ENCODE measurements at regions not wholly inside any gene's neighbourhood (a gene's known extent, or its start where the extent isn't known, plus 50 kb on each side); places are given as distances from the start of the nearest gene placed in this dataset.

DNA sequence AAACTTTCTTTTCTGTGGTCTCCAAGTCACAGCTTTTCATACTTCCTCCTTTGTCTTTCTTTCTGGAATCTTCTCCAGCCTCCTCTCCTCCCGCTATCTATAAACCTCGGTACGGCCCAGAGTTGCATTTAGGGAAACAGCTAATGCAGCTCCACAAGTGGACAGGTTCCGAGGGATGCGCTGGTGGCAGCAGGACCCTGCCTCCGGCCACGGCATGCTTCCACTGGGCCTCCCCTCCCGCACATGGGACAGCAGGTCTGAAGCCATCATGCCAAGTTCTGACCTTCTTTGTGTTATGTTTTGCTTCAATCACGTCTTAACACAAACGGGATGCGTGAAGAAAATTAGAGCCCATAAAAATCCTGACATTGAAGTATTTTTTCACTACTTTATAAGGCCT is 136.9 kb downstream of the IRX2 start:
- H3K36me3 ChIP-seq (ENCODE audit: control insufficient read depth in 2 of 4, insufficient read depth in 4 of 4, low read length in 3 of 4): no peaks in the 10 kb centered on the region
- FAIRE-seq (no peak), DNase-seq (ENCODE audit: low read depth in 1 of 2, low spot score in 2 of 2) (no peak)
- no peak overlapping the region for H4K8ac ChIP-seq (ENCODE audit: extremely low read depth, insufficient read depth, low read length)
- no peaks in the 10 kb centered on the region for H3K27me3 ChIP-seq (replicated peaks in 1 of 4; ENCODE audit: control insufficient read depth in 3 of 4, extremely low read depth in 1 of 4, insufficient read depth in 3 of 4, low read length in 3 of 4)
- H3K79me1 ChIP-seq (ENCODE audit: low read depth, low read length): no peaks in the 10 kb centered on the region
- no peak overlapping the region for H3K4ac ChIP-seq (replicated peaks; ENCODE audit: insufficient read length, low read depth, low read length)
- H2BK15ac ChIP-seq (ENCODE audit: low read length): no peak overlapping the region
- H4K5ac ChIP-seq (ENCODE audit: insufficient read length, low read depth, low read length): no peak overlapping the region
- no peak overlapping the region for H3K14ac ChIP-seq (ENCODE audit: insufficient read length)
- ChIA-PET POLR2A (ENCODE audit: partially characterized antibody) (no interaction called here), CTCF (ENCODE audit: partially characterized antibody) (no interaction called here)
- no peak overlapping the region for H2AFZ ChIP-seq (ENCODE audit: low read length)
- no peaks in the 10 kb centered on the region for H3K4me1 ChIP-seq (replicated peaks in 1 of 4; ENCODE audit: control insufficient read depth in 3 of 4, insufficient read depth in 4 of 4, low read length in 3 of 4)
- no peak overlapping the region for H3K56ac ChIP-seq (replicated peaks; ENCODE audit: insufficient read length, low read depth, low read length)
- no peak overlapping the region for H2BK5ac ChIP-seq (ENCODE audit: low read depth, low read length)
- H2BK120ac ChIP-seq (replicated peaks; ENCODE audit: low read depth, low read length): no peak overlapping the region
- H3K4me2 ChIP-seq (ENCODE audit: insufficient read depth in 1 of 2, low read depth in 2 of 2, low read length in 2 of 2): no peak overlapping the region
- WGBS, 2 experiments (ENCODE audit: extremely low coverage in 1 of 2, insufficient coverage in 1 of 2, insufficient read length in 1 of 2, insufficient replicate concordance in 2 of 2, low coverage in 1 of 2, low lambda C conversion rate in 2 of 2, missing lambda C conversion rate in 1 of 2): 93% methylated on average over 11 of the region's 11 CpGs; no CpG with 5 or more reads in 1 of the 2 experiments
- TF ChIP-seq NRF1 (IDR thresholded peaks at IDR 0.05; ENCODE audit: low read depth, low read length) (no peak), CBX8 (IDR thresholded peaks at IDR 0.05; ENCODE audit: borderline replicate concordance, low read depth, low read length) (no peak)
- no peaks in the 10 kb centered on the region for H4K20me1 ChIP-seq (replicated peaks in 1 of 2; ENCODE audit: control insufficient read depth in 1 of 2, insufficient read depth in 2 of 2, low read length in 2 of 2)
- H2BK20ac ChIP-seq (ENCODE audit: low read length): no peak overlapping the region
- H3K9me3 ChIP-seq (ENCODE audit: insufficient read depth in 2 of 2, low read depth in 1 of 2, low read length in 1 of 2): peaks cover 2 to 4% of the 10 kb centered on the region in 2 experiments; a peak in 2 of 4 replicates
- no peak overlapping the region for H3K27ac ChIP-seq (ENCODE audit: low read depth, low read length)
- H3K9ac ChIP-seq (replicated peaks in 1 of 4; ENCODE audit: extremely low read depth in 1 of 4, low read depth in 3 of 4, low read length in 3 of 4): no peak overlapping the region
- no peak overlapping the region for H3K4me3 ChIP-seq (ENCODE audit: extremely low read depth in 1 of 4, insufficient read depth in 2 of 4, low read depth in 3 of 4, low read length in 4 of 4)
- no peak overlapping the region for H2BK12ac ChIP-seq (ENCODE audit: low read depth, low read length)
- H2AK5ac ChIP-seq (ENCODE audit: low read depth, low read length): no peak overlapping the region
- H4K91ac ChIP-seq (replicated peaks; ENCODE audit: insufficient read length, low read length): no peak overlapping the region
- H3K79me2 ChIP-seq (ENCODE audit: control insufficient read depth in 1 of 2, insufficient read depth in 2 of 2, low read length in 2 of 2): no peaks in the 10 kb centered on the region
- H3K18ac ChIP-seq (ENCODE audit: extremely low read depth, low read length): no peak overlapping the region
- H3K23me2 ChIP-seq (ENCODE audit: low read depth, low read length): no peaks in the 10 kb centered on the region
- no peak overlapping the region for H3K23ac ChIP-seq (ENCODE audit: insufficient read length)

Data from H1 (cell line).